GM12878 (cell line): ENCODE measurements at regions not wholly inside any gene's neighbourhood (a gene's known extent, or its start where the extent isn't known, plus 50 kb on each side); places are given as distances from the start of the nearest gene placed in this dataset.

Source experiments
- ATAC-seq: fragments of 200-7000 bp; cut with Tn5 transposase; 3 replicates; pipeline ENCODE4 v1.9.1; 2020; ENCODE audit warnings: mild to moderate bottlenecking, moderate library complexity
- BruUV-seq: library from RNA; stranded (reverse); fragments of 400-500 nt; replicated peaks from 2 replicates; lab custom pipeline; 2021; lab: Mats Ljungman, UMichigan
- CTCF ChIA-PET: fragments of 300-600 bp; sonication (Branson Sonifier 250); formaldehyde crosslinking; extraction: SDS; loops from one replicate; lab custom pipeline; 2021; ENCODE audit warnings: inconsistent platforms; lab: Yijun Ruan, JAX
- POLR2A ChIA-PET: fragments of 350-600 bp; formaldehyde crosslinking; extraction: SDS; loops from one replicate; lab custom pipeline; 2021; ENCODE audit warnings: inconsistent platforms; lab: Charles Lee
- RAD21 ChIA-PET: fragments of 300-600 bp; sonication (Branson Sonifier 250); formaldehyde crosslinking; loops from one replicate; lab custom pipeline; 2023; ENCODE audit warnings: antibody characterized with exemption; ENCODE audit not compliant: unreplicated experiment; lab: Charles Lee
- SMC1A ChIA-PET: fragments of 300-600 bp; sonication (Branson Sonifier 250); formaldehyde crosslinking; loops from one replicate; lab custom pipeline; 2023; ENCODE audit not compliant: unreplicated experiment, uncharacterized antibody; lab: Charles Lee
- DNase-seq: peaks from one replicate; pipeline ENCODE4 v3.0.0-alpha.2; 2011; ENCODE audit warnings: low read depth, low spot score
- FAIRE-seq: peaks from 3 replicates; lab custom pipeline; 2011; peaks lifted over from hg19 to GRCh38; lab: Jason Lieb, UNC
- H2AFZ ChIP-seq: 2 replicates; pipeline ENCODE4 v1.6.0; 2011; ENCODE audit warnings: low read depth, low read length, control low read depth; ENCODE audit not compliant: control insufficient read depth
- H3K27ac ChIP-seq: 2 replicates; pipeline ENCODE4 v1.5.1; 2011; ENCODE audit warnings: control low read depth; ENCODE audit not compliant: control insufficient read depth, insufficient read depth
- H3K27me3 ChIP-seq, 2 experiments: replicated peaks in 1 of 2; 2 replicates each; pipeline versions ENCODE4 v1.6.0 to v1.6.1; 2011; ENCODE audit warnings: low read length in 1 of 2; ENCODE audit not compliant: control insufficient read depth in 2 of 2, insufficient read depth in 2 of 2
- H3K36me3 ChIP-seq, 2 experiments: 2 replicates each; pipeline ENCODE4 v1.5.1; 2011; ENCODE audit warnings: low read length in 1 of 2; ENCODE audit not compliant: control insufficient read depth in 2 of 2, insufficient read depth in 2 of 2
- H3K4me1 ChIP-seq: 2 replicates; pipeline ENCODE4 v1.6.1; 2011; ENCODE audit warnings: mild to moderate bottlenecking, low read length, moderate library complexity, mixed read lengths; ENCODE audit not compliant: control insufficient read depth, insufficient read depth
- H3K4me2 ChIP-seq: 2 replicates; pipeline ENCODE4 v1.6.0; 2011; ENCODE audit warnings: control low read depth; ENCODE audit not compliant: control insufficient read depth, insufficient read depth
- H3K4me3 ChIP-seq: fragments of 200-600 bp; sonication (generic); 2 replicates; pipeline ENCODE4 v1.5.1; 2016
- H3K79me2 ChIP-seq: 2 replicates; pipeline ENCODE4 v1.6.0; 2011; ENCODE audit warnings: low read length; ENCODE audit not compliant: control insufficient read depth, insufficient read depth
- H3K9ac ChIP-seq: 2 replicates; pipeline ENCODE4 v1.8.0; 2011; ENCODE audit warnings: low read length, control low read depth, mixed read lengths; ENCODE audit not compliant: control insufficient read depth, insufficient read depth
- H3K9me3 ChIP-seq: replicated peaks from 3 replicates; pipeline ENCODE4 v1.5.1; 2011; ENCODE audit warnings: mild to moderate bottlenecking, low read length; ENCODE audit not compliant: control insufficient read depth, insufficient read depth
- H4K20me1 ChIP-seq: 2 replicates; pipeline ENCODE4 v1.6.0; 2011; ENCODE audit not compliant: control insufficient read depth, insufficient read depth
- DPF2 ChIP-seq: fragments of 450-650 bp; IDR thresholded peaks from 2 replicates; pipeline ENCODE4 v1.6.1; 2017; ENCODE audit warnings: mild to moderate bottlenecking
- EGR1 ChIP-seq, 2 experiments: IDR thresholded peaks; 1 replicate in 1 of 2; 2 replicates in 1 of 2; pipeline ENCODE4 v1.6.1; 2011 to 2012; ENCODE audit warnings: low read depth in 2 of 2, low read length in 2 of 2, borderline replicate concordance in 1 of 2, mild to moderate bottlenecking in 1 of 2, moderate library complexity in 1 of 2
- FOS ChIP-seq: IDR thresholded peaks from 3 replicates; pipeline ENCODE4 v1.6.1; 2011; ENCODE audit warnings: borderline replicate concordance; ENCODE audit not compliant: insufficient read length; ENCODE audit errors: extremely low read depth
- NFIC ChIP-seq: IDR thresholded peaks from 2 replicates; pipeline ENCODE4 v1.6.1; 2012; ENCODE audit warnings: low read depth, mild to moderate bottlenecking, inconsistent platforms, low read length, moderate library complexity
- PAX5 ChIP-seq: IDR thresholded peaks from 2 replicates; pipeline ENCODE4 v1.6.1; 2011; ENCODE audit warnings: low read depth, low read length, borderline replicate concordance
- POLR2A ChIP-seq: IDR thresholded peaks from 2 replicates; pipeline ENCODE4 v1.6.1; 2011; ENCODE audit warnings: low read depth, mild to moderate bottlenecking, low read length
- RELA ChIP-seq: fragments of 450-650 bp; IDR thresholded peaks from 2 replicates; pipeline ENCODE4 v1.8.0; 2014; ENCODE audit warnings: borderline replicate concordance; ENCODE audit not compliant: partially characterized antibody
- SKIL ChIP-seq: fragments of 450-650 bp; IDR thresholded peaks from 2 replicates; pipeline ENCODE4 v1.6.1; 2017; ENCODE audit warnings: mild to moderate bottlenecking, low read depth, inconsistent platforms; ENCODE audit not compliant: poor library complexity, severe bottlenecking
- TAF1 ChIP-seq: IDR thresholded peaks from 2 replicates; pipeline ENCODE4 v1.6.1; 2011; ENCODE audit warnings: mild to moderate bottlenecking, low read depth, low read length, borderline replicate concordance
- ZNF384 ChIP-seq: IDR thresholded peaks from 2 replicates; pipeline ENCODE4 v1.6.1; 2012; ENCODE audit warnings: low read depth, mild to moderate bottlenecking, low read length, improper control_type of control experiment, borderline replicate concordance
- WGBS: methylation state at CpG from one replicate; pipeline ENCODE4 v1.1.6; 2016; ENCODE audit warnings: low lambda C conversion rate; ENCODE audit not compliant: insufficient replicate concordance, insufficient coverage; ENCODE audit errors: missing lambda C conversion rate; 5-methylcytosine and 5-hydroxymethylcytosine counted together
- in situ Hi-C: fragments of 300-500 bp; cut with MboI; formaldehyde crosslinking; loops from 9 replicates; pipeline ENCODE4 v1.14.3; 2018; ENCODE audit warnings: mixed read lengths
- intact Hi-C: fragments of 100-400 bp; cut with micrococcal nuclease; formaldehyde crosslinking; loops from one replicate; pipeline ENCODE4 v1.14.2; 2022; ENCODE audit not compliant: unreplicated experiment
- TF ChIP-seq, protein P1 (sequence below): IDR thresholded peaks from 2 replicates; pipeline ENCODE4 v1.6.1; 2011; ENCODE audit warnings: borderline replicate concordance, low read depth, mild to moderate bottlenecking, moderate library complexity, low read length; ENCODE audit not compliant: insufficient read depth, poor library complexity, severe bottlenecking

- no peak for TF ChIP-seq DPF2
- TF ChIP-seq RELA: no peak
- TF ChIP-seq NFIC: no peak
- TF ChIP-seq TAF1: no peak
- no peak for TF ChIP-seq ZNF384
Observed at GRCh38 chr10:28199941-28200340, 102.9 kb downstream of the MPP7 start (continued).

DNA sequence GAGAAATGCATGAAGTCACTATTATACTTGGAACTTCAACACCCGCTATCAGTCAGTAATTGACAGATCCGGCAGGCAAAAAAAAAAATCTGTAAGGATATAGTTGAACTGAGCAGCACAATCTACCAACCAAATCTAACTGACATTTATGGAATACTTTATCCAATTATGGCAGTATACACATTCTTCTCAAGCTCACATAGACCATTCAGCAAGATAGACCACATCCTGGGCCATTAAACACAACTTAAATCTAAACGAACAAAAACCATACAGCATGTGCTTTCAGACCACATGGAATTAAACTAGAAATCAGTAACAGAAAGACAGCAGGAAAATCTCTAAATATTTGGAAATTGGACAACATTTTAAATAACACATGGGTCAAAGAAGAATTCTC is 112.7 kb downstream of the MPP7 start:
- no peaks in the 10 kb centered on the region for H4K20me1 ChIP-seq
- no peaks in the 10 kb centered on the region for H3K9me3 ChIP-seq
- H3K36me3 ChIP-seq: no peaks in the 10 kb centered on the region
- no peaks in the 10 kb centered on the region for H3K4me1 ChIP-seq
- CTCF ChIA-PET: no interaction called here
- TF ChIP-seq POLR2A (no peak), FOS (no peak), EGR1 (IDR thresholded peaks at IDR 0.05; ENCODE audit: borderline replicate concordance in 1 of 2, low read depth in 2 of 2, low read length in 2 of 2) (no peak), PAX5 (no peak), SKIL (no peak)
- TF ChIP-seq, protein P1, sequence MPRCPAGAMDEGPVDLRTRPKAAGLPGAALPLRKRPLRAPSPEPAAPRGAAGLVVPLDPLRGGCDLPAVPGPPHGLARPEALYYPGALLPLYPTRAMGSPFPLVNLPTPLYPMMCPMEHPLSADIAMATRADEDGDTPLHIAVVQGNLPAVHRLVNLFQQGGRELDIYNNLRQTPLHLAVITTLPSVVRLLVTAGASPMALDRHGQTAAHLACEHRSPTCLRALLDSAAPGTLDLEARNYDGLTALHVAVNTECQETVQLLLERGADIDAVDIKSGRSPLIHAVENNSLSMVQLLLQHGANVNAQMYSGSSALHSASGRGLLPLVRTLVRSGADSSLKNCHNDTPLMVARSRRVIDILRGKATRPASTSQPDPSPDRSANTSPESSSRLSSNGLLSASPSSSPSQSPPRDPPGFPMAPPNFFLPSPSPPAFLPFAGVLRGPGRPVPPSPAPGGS: no peak
- intact Hi-C loops: no loop called here
- no TSS peak for BruUV-seq
- in situ Hi-C loops: loop anchor here (25.0 kb wide), 1 partner anchor 753 kb away; no protein-coding TSS in a partner anchor
- no peaks in the 10 kb centered on the region for H3K79me2 ChIP-seq
- H3K27me3 ChIP-seq: no peaks in the 10 kb centered on the region
- no peak for FAIRE-seq
- H2AFZ ChIP-seq: no peak overlapping the region
- no peak for ATAC-seq
- SMC1A ChIA-PET: no interaction called here
- RAD21 ChIA-PET: no interaction called here
- 58% methylated on average over 3 of the region's 3 CpGs for WGBS
- H3K27ac ChIP-seq: no peak overlapping the region
- POLR2A ChIA-PET: no interaction called here
- H3K9ac ChIP-seq: no peak overlapping the region
- H3K4me2 ChIP-seq: no peak overlapping the region
- H3K4me3 ChIP-seq: no peak overlapping the region
- DNase-seq: no peak
